ENCODE measurements at regions not wholly inside any gene's neighbourhood (a gene's known extent, or its start where the extent isn't known, plus 50 kb on each side); places are given as distances from the start of the nearest gene placed in this dataset.

GRCh38 chr16:80427795-80428194 is 113.0 kb upstream of the DYNLRB2 start:
- no peak for TF ChIP-seq CTCF (conservative IDR thresholded peaks at IDR 0.05)
- no peak for TF ChIP-seq EZH2 (IDR thresholded peaks at IDR 0.05; ENCODE audit: low read depth)

All from PC-9 (cell line).